ENCODE measurements at regions not wholly inside any gene's neighbourhood (a gene's known extent, or its start where the extent isn't known, plus 50 kb on each side); places are given as distances from the start of the nearest gene placed in this dataset.

DNA sequence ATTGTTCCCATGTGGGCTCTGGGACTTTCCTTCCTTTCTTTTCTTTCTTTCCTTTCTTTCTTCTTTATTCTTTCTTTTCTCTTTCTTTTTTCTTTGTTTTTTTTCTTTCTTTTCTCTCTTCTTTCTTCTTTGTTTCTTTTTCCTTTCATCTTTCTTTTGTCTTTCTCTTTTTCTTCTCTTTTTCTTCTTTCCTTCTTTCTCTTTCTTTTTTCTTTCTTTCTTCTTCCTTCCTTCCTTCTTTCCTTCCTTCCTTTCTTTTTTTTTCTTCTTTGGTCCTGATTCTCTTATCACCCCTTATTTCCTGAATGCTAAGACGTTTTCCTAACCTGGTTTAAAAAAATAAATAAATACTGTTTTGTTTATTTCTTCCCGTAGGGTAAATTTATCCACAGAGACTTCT, 93.2 kb downstream of the CRLF2 start:
- Histone ChIP-seq H4K91ac (ENCODE audit: insufficient read depth, low read depth, low read length) (no peak overlapping the region), H3K9me3 (ENCODE audit: control insufficient read depth, insufficient read depth, low read length) (peaks cover 16% of the 10 kb centered on the region), H2BK120ac (ENCODE audit: low read depth, low read length) (no peak overlapping the region), H4K20me1 (ENCODE audit: insufficient read depth, low read length) (no peaks in the 10 kb centered on the region), H3K27me3 (ENCODE audit: control insufficient read depth, insufficient read depth, low read length) (no peaks in the 10 kb centered on the region), H3K23ac (ENCODE audit: low read depth, low read length) (no peak overlapping the region), H3K36me3 (ENCODE audit: control insufficient read depth, insufficient read depth, low read length) (no peaks in the 10 kb centered on the region), H3K9ac (ENCODE audit: low read depth, low read length) (no peak overlapping the region), H3K9me1 (ENCODE audit: insufficient read depth, low read length) (no peaks in the 10 kb centered on the region), H2AFZ (replicated peaks; ENCODE audit: low read length, poor library complexity) (no peak overlapping the region), H3K4me2 (ENCODE audit: low read depth, low read length) (no peak overlapping the region), H3K4me1 (ENCODE audit: control insufficient read depth, insufficient read depth, low read length) (no peaks in the 10 kb centered on the region), H2BK20ac (ENCODE audit: low read depth, low read length) (no peak overlapping the region), H4K5ac (ENCODE audit: low read depth, low read length) (no peak overlapping the region), H3K4ac (ENCODE audit: low read depth, low read length) (no peak overlapping the region), H2AK5ac (ENCODE audit: low read depth, low read length) (no peak overlapping the region), H3K79me1 (ENCODE audit: low read depth in 1 of 2, low read length in 2 of 2) (no peaks in the 10 kb centered on the region), H2BK15ac (ENCODE audit: low read depth, low read length) (no peak overlapping the region), H3K18ac (ENCODE audit: low read depth, low read length) (no peak overlapping the region), H4K8ac (ENCODE audit: low read depth in 2 of 2, low read length in 2 of 2) (no peak overlapping the region), H2BK5ac (ENCODE audit: low read depth, low read length, poor library complexity, severe bottlenecking) (no peak overlapping the region), H2AK9ac (replicated peaks; ENCODE audit: low read depth, low read length, poor library complexity) (no peak overlapping the region), H3K27ac (ENCODE audit: insufficient read depth, low read length) (no peak overlapping the region), H3K14ac (replicated peaks; ENCODE audit: low read depth, low read length) (no peak overlapping the region), H3K56ac (ENCODE audit: extremely low read depth, insufficient read depth, low read length) (no peak overlapping the region), H3K4me3 (ENCODE audit: insufficient read depth, low read depth, low read length) (no peak overlapping the region)
- in situ Hi-C loops (cut with MboI; ENCODE audit: low sequenced_read_pairs) (no loop called here), dilution Hi-C loops (cut with HindIII; ENCODE audit: low sequenced_read_pairs, unreplicated experiment) (no loop called here), intact Hi-C loops (cut with micrococcal nuclease) (no loop called here)
- ATAC-seq (ENCODE audit: low read depth): no peak
- WGBS, 2 experiments (ENCODE audit: extremely low coverage in 2 of 2, insufficient read length in 1 of 2): no CpG with 5 or more reads among the region's 2 CpGs
- no peak for DNase-seq
- no peak for TF ChIP-seq SMC3 (IDR thresholded peaks at IDR 0.05; ENCODE audit: low read depth, low read length)
- no peak for TF ChIP-seq MAZ (IDR thresholded peaks at IDR 0.05; ENCODE audit: borderline replicate concordance, low read depth, low read length)
- TF ChIP-seq CHD1 (IDR thresholded peaks at IDR 0.05; ENCODE audit: low read depth, low read length): no peak
- TF ChIP-seq POLR2A (IDR thresholded peaks at IDR 0.05; ENCODE audit: low read depth, low read length): no peak
- TF ChIP-seq MXI1 (IDR thresholded peaks at IDR 0.05; ENCODE audit: borderline replicate concordance, low read depth, low read length): no peak
- no TSS peak for BruUV-seq (replicated peaks)
- POLR2A ChIA-PET (ENCODE audit: unreplicated experiment): no interaction called here
- CTCF ChIA-PET: no interaction called here
